Central memory CD4-positive, alpha-beta T cell (primary cell): ENCODE measurements at regions not wholly inside any gene's neighbourhood (a gene's known extent, or its start where the extent isn't known, plus 50 kb on each side); places are given as distances from the start of the nearest gene placed in this dataset.

Experiments
- DNase-seq: peaks from one replicate; pipeline ENCODE4 v3.0.0; 2022

GRCh38 chr14:71588576-71589215, 343.5 kb upstream of the RGS6 start:
- no peak for DNase-seq

GRCh38 chr14:71589609-71590008, 342.6 kb upstream of the RGS6 start:
- no peak for DNase-seq

- no peak for DNase-seq
Observed at GRCh38 chr14:71590131-71590530, 342.1 kb upstream of the RGS6 start.

DNA sequence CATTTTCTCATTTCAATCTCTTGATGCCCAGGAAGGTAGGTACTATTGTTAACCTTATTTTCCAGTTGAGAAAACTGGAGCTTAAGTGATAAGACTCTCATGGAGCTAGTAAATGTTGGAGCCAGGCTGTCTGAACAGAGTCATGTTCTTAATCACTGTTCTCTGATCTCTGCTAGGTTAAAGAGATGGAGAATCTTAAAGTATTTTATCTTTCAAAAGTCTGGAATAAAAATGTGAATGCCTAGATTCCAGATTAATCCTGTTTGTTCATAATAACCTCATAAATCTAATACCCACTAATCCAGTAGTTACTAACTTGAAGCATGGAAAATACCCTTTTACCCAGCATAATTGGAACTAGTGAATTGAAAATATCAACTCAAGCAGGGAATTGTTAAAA, 341.0 kb upstream of the RGS6 start:
- DNase-seq: no peak

DNA sequence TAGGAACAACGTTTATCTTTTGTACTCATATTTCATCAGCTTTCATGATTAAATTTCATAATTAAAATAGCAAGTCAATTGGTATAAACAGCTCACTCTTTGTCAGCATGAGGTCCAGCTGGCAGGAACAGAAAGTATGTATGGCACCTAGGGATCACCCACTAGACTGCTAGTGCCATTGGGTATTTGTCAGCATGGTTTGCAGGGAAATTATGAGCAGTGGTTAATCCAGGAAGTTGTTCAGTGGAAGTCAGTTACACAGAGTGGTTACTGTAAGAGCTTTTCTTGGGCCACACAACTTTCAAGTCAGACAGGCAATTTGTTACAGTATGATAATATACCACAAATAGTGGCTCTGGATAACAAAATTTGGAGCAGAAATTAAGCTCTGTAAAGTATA, 340.3 kb upstream of the RGS6 start:
- DNase-seq: no peak

DNA sequence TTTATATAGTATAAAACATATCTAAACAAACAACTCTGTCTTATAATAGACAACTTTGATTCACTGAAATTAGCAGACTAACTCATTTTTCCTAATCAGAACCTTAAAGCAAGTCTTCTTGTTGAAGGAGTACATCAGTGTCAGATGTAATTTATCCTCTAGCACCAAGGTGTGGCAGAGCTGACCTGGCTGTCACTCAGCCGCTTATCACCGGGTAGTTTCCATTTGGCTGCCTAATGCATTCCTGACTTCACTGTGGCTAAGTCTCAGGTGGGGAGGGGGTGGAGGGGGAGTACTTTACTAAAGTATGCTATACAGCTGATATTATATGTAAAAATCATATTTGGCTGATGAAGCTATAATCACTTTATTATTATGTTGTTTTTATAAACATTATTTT, 339.9 kb upstream of the RGS6 start:
- no peak for DNase-seq

- DNase-seq: no peak
Observed at GRCh38 chr14:71593966-71594365, 338.3 kb upstream of the RGS6 start.

DNA sequence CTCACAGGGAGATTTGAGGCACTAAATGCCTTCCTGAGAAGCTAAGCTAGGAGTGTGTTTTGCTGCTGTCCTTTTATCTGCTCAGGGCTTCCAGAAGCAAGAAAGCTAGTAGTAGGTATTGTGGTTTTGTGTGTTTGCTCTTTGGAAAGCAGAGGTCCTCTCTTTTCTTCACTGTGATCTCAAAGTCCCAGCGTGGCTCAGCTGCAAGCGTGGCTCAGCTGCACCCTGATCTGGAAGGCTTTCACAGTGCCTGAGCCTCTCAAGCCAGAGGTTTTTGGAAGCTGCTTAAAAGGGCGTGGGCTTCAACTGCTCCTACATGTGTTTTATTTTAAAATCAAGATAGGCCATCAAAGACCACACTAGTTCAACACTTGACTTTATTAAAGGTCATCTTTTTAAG, 337.4 kb upstream of the RGS6 start:
- no peak for DNase-seq

DNA sequence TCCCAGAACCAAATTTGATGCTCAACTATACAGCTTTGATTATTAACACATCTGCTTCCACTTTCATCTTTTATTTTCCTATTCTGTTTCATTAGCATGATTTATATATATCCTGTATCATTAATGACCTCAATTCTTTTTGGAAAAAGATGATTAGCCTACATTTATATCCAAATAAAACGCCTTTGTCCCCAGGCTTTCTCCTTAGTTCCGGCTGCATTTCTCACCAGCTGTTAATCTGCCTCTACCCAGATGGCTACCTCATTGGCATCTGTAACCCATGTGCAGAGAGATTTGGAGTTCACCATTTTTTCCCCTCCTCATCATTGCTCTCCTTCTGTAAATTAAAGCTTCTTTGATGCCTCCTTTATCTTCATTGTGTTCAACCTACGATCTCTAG, 336.8 kb upstream of the RGS6 start:
- DNase-seq: no peak

- no peak for DNase-seq
Observed at GRCh38 chr14:71597287-71597920, 334.8 kb upstream of the RGS6 start.

DNA sequence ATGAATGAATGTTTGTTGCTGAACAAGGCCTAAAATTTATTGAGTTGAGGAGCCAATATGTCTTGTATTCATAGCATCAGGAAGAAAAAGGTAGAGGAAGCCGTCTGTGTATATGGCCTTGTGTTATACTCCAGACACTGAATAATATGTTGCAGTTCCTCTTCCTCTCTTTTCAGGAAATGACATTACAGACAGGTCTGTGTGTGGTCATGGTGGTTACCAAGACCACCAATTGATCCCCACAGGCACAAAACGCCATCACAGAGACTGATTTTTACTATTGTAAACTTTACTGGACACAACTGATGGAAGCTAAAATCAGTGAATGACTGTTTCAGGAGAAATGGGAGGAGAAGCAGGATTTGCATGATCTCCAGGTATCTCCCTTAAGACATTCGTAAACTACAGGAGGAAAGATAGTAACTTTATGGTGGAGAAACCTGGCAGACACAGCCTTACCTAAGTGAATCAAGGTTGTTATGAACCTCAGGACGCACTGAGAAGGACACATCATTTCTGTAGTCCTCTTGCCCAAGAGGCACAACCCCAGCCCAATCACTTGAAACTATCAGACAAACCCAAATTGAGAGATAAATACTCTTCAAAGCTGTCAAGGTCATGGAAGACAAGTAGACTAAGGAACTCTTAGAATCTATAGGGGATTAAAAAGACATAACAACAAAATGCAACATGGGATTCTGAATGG, 334.1 kb upstream of the RGS6 start:
- DNase-seq: no peak

- no peak for DNase-seq
Observed at GRCh38 chr14:71600309-71600708, 331.9 kb upstream of the RGS6 start.

DNA sequence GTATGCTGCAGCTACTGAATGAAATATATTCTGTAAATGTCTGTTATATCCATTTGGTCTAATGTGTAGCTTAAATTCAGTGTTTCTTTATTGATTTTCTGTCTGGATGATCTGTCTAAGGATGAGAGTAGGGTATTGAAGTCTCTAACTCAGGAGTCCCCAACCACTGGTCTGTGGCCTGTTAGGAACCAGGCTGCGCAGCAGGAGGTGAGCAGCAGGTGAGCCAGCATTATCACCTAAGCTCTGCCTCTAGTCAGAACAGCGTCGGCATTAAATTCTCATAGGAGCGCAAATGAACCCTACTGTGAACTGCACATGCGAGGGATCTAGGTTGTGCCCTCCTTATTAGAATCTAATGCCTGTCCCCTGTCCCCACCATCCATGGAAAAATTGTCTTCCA, 329.7 kb upstream of the RGS6 start:
- DNase-seq: no peak

DNA sequence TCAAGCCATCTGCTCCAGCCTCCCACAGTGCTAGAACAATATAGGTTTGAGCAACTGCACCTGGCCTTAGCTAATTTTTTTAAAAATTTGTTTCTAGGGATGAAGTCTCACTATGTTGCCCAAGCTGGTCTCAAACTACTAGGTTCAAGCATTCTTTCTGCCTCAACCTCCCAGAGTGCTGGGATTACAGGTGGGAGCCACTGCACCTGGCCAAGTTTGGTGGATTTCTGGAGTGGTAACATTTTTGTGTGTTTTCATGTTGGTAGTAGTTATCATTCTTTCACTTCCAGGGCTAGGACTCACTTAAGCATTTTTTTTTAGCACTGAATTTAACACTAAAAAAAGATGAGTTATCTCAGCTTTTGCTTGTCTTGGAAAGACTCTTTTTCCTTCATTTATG, 328.0 kb upstream of the RGS6 start:
- DNase-seq: no peak

DNA sequence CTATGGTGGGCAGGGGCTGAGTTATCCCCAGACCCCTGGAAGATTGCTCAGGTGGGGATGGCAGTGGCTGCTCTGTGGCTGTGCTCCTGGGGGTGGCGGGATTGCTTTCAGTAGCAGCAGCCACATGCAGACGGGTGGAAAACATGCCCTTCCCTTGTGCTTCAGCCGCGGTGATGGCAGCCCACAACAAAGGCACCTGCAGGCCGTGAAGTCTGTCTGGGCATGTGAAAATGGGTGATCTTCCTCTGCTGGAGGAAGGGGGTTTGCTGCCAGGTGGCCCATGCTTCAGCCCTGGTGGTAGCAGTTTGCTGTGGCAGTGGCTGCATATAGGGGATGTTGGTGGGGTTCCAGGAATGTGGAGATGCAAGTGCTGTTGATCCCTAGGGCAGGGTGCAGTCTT, 326.2 kb upstream of the RGS6 start:
- DNase-seq: no peak

DNA sequence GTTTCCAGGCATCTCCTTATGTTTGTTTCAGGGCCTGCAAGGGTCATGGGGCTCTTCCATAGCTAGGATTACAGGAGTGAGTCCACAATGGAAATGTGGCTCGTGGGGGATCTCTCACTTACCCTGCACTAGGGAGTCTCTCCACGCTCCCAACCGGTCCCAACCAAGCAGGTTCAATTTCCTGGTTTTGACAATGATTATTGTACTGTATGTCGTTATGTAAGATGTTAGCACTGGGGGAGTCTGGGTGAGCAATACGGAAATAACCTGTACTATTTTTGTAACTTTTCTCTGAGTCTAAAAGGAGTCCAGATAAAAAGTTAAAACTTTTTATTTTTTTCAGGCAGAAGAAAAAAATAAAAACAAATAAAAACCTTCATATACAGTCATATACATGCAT, 325.7 kb upstream of the RGS6 start:
- DNase-seq: no peak

- no peak for DNase-seq
Observed at GRCh38 chr14:71607056-71607455, 325.2 kb upstream of the RGS6 start.

DNA sequence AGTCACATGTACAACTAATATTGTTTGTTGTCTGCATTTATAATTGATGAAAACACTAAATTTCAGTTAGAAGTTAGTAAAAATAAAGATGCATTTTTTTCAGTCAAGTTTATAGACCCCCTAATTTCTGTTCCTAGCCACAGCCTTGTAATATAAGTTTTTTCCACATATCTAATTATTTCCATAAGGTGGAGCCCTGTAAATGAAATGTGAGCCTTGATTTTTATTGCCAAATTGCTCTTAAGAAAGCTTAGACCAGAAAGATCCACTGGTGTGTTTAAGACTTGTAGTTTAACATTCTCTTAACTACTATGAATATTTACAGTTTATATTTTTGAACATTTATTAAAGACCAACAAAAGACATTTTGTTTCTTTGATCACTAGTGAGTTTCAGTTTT, 322.1 kb upstream of the RGS6 start:
- DNase-seq: no peak

GRCh38 chr14:71610797-71611196, 321.4 kb upstream of the RGS6 start:
- DNase-seq: no peak

GRCh38 chr14:71613168-71613567, 319.1 kb upstream of the RGS6 start:
- DNase-seq: no peak

DNA sequence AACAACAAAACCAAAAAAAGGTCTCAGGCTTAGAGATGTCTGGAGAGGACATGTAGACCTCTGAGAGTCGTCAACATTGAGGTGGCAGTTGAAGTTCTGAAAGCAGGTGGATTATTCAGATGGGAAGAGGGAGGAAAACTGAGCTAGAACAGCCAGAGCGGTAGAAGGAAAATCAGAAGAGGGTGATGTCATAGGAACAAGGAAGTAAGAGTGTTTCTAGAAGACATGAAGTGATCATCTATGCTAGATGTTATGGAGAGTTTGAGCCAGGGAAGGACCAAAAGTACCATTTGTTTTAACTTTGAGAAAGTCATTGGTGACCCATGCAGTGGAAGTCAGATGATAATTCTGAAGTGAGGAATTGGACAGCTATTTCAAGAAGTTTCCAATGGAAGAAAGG, 316.2 kb upstream of the RGS6 start:
- no peak for DNase-seq

DNA sequence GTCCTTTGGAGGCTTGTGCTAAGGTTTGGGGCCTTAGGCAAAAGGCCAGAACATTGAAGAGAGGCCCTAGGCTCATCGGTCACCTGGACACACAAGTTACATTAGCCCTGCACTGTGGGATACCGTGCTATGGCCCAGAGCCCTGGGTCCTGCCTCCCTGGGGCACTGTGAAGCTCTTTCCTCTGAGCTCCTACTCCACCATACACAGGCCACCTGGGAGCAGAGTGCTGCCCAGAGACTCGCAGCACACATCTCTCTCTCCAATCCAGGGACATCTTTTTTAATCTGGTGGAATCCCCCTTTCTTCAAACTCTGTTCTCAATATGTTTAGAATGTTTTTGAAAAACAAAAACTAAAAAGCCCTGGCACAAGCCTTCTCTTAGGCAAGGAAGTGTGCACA, 314.2 kb upstream of the RGS6 start:
- DNase-seq: no peak

- no peak for DNase-seq
Observed at GRCh38 chr14:71618716-71619115, 313.5 kb upstream of the RGS6 start.

- no peak for DNase-seq
Observed at GRCh38 chr14:71619472-71619871, 312.8 kb upstream of the RGS6 start.

DNA sequence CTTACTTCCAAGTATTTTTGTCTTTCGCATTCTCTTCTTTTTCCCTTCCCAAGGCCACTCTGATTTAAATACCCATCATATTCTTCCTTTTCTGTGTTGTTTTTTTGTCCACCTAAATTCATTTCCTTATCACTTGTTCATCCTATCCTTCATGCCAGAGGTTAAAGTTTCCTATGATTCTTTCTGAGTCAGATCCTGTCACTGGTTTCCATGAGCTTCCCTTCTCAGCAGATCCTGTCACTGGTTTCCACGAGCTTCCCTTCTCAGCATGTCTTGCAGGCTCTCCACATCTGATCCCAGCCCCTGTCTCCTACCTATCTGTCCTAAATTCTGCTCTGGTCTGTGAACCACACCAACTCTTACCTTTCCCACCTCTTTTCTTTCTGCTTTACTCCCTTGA, 311.8 kb upstream of the RGS6 start:
- DNase-seq: no peak
